LNCAP (cell line): ENCODE measurements at regions not wholly inside any gene's neighbourhood (a gene's known extent, or its start where the extent isn't known, plus 50 kb on each side); places are given as distances from the start of the nearest gene placed in this dataset.

Experiments
- TF ChIP-seq, protein P1 (sequence below): fragments of 450-650 bp; IDR thresholded peaks from 2 replicates; pipeline ENCODE4 v1.5.1; 2017; ENCODE audit warnings: mild to moderate bottlenecking

GRCh38 chr1:55585402-55585792 lies 370.2 kb upstream of the USP24 start:
- TF ChIP-seq, protein P1, sequence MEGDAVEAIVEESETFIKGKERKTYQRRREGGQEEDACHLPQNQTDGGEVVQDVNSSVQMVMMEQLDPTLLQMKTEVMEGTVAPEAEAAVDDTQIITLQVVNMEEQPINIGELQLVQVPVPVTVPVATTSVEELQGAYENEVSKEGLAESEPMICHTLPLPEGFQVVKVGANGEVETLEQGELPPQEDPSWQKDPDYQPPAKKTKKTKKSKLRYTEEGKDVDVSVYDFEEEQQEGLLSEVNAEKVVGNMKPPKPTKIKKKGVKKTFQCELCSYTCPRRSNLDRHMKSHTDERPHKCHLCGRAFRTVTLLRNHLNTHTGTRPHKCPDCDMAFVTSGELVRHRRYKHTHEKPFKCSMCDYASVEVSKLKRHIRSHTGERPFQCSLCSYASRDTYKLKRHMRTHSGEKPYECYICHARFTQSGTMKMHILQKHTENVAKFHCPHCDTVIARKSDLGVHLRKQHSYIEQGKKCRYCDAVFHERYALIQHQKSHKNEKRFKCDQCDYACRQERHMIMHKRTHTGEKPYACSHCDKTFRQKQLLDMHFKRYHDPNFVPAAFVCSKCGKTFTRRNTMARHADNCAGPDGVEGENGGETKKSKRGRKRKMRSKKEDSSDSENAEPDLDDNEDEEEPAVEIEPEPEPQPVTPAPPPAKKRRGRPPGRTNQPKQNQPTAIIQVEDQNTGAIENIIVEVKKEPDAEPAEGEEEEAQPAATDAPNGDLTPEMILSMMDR = no peak

GRCh38 chr1:55584526-55585401 lies 369.6 kb upstream of the USP24 start:
- TF ChIP-seq, protein P1 = no peak

DNA sequence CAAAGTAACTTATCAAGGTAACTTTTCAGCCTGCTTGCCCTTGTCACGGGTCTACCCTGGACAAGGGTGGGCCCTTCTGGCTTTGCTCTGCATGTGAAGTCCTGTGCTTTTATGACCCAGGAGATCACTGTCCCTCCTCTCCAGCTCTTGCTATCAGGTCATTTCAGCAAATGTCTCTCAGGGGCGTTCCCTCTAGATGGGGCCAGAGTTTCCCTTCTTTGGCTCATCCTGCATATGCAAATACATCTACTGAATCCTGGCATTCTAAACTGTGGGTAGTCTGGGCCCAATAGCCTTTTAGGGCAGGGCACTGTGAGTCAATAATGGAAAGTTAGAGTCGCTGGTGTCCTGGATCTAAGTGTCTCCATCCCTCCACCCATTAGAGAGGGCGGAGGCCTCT lies 366.9 kb upstream of the USP24 start:
- TF ChIP-seq, protein P1 = no peak

GRCh38 chr1:55580845-55581332 lies 365.7 kb upstream of the USP24 start:
- TF ChIP-seq, protein P1 = no peak

DNA sequence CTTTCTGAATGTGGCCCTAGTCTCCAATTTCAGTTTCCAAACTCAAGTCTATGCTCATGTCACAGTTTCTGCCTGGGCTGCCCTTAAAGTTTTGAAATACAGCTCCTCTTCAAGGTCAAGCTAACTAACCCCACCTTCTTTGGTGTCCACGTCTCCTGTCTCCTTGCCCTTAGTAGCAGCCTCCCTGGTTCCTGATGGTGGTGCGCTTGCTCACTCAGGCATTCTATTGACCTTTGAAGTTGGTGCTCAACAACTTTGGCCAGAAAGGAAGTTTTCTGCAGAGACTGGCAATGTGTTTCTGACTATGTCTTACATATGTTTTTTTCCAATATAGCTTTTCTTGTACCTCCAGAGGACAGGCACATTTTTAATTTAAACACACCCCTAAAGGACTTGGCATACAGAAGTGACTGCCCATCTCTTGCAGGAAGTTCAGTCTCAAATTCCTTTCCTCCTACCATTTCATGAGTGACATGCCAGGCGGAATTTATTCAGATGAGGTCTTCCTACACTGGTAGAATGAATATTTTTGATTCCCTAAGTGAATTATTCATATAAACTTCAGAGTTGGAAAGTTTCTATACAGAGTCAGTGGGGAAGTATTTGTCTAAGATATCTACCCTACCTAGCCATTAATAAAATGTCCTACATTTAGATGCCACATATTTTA lies 364.3 kb upstream of the USP24 start:
- TF ChIP-seq, protein P1 = no peak

DNA sequence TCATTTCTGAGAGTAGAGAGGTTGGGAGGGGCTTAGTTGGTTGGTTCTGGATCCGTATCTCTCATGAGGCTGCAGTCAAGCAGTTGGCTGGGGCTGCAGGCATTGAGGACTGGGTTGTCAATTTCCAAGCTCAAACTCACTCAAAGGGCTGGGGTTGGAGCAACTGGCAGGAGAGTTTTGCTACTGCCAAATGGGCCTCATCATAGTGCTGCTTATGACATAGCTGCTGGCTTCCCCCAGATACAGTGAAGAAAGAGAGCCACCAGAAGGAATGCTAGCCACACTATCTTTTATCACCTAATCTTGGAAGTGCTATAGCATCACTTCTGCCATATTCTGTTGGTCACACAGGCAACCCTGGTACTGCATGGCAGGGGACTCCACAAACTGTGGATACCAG lies 363.5 kb upstream of the USP24 start:
- TF ChIP-seq, protein P1 = no peak

DNA sequence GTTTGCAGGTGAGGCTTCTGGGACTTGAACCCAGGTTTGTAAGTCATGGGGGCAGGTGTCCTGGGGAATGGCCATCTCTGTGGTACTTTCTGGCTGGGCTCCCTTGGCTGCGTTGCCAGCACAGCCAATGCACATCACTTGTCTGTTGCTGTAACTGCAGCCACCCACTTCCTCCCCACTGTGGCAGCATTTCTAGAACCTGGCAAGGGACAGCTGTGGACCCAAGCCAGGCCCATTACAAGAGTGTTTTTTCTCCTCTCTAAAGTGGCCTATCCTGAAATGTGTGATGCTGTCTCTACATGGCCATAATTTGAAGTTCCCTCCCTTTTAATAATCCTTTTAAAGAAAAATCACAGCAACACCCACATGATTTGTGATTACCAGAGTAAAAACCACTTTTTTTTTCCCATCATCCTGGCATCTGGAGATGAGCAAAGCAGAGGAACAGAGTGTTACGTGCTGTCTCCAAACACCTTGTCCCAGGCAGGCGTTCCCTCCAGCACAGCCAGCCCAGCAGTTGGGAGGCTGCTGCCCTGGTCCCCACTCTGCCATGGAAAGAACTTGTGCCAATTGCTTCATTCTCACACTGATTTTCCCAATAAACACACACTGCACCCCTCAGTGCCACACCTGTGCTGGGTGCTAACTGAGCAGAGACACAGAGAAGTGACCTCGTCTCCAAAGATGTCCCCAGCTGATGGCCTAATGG lies 360.6 kb upstream of the USP24 start:
- TF ChIP-seq, protein P1 = no peak
